Neural cell (in vitro differentiated cells): ENCODE measurements at regions not wholly inside any gene's neighbourhood (a gene's known extent, or its start where the extent isn't known, plus 50 kb on each side); places are given as distances from the start of the nearest gene placed in this dataset.
"Not testable (repeated sequence)": the region's sequence is repeated elsewhere in the genome, so short reads cannot be mapped to it uniquely, and the experiment has no call there.

Experiments used
- H2AFZ ChIP-seq: fragments of 200-600, 300-800 bp; sonication (generic), shearing (Covaris generic); 2 replicates; pipeline ENCODE4 v1.6.0; 2014; ENCODE audit warnings: low read depth, mild to moderate bottlenecking, antibody characterized with exemption, low read length, moderate library complexity
- H3F3A ChIP-seq: fragments of 200-600 bp; shearing (Covaris generic); 2 replicates; pipeline ENCODE4 v1.6.1; 2016; ENCODE audit warnings: mild to moderate bottlenecking, moderate library complexity, mixed read lengths, antibody characterized with exemption, low read length; ENCODE audit not compliant: insufficient read depth, poor library complexity, severe bottlenecking
- H3K27ac ChIP-seq: fragments of 200-600, 300-800 bp; sonication (generic), shearing (Covaris generic); 2 replicates; pipeline ENCODE4 v1.5.1; 2014; ENCODE audit warnings: mild to moderate bottlenecking, low read length, moderate library complexity
- H3K27me3 ChIP-seq: fragments of 300-800, 200-600 bp; sonication (generic), shearing (Covaris generic); 2 replicates; pipeline ENCODE4 v1.6.0; 2014; ENCODE audit warnings: mild to moderate bottlenecking, low read depth, low read length, moderate library complexity; ENCODE audit not compliant: insufficient read depth
- H3K36me3 ChIP-seq: fragments of 300-800, 200-600 bp; sonication (generic), shearing (Covaris generic); 2 replicates; pipeline ENCODE4 v1.5.1; 2014; ENCODE audit warnings: mild to moderate bottlenecking, antibody characterized with exemption, low read length, moderate library complexity; ENCODE audit not compliant: insufficient read depth
- H3K4me2 ChIP-seq: fragments of 300-800, 200-600 bp; sonication (generic), shearing (Covaris generic); 2 replicates; pipeline ENCODE4 v1.6.0; 2014; ENCODE audit warnings: mild to moderate bottlenecking, low read length
- H3K4me3 ChIP-seq: fragments of 300-800, 200-600 bp; sonication (generic), shearing (Covaris generic); 2 replicates; pipeline ENCODE4 v1.5.1; 2014; ENCODE audit warnings: mild to moderate bottlenecking, low read length, moderate library complexity
- H3K79me2 ChIP-seq: fragments of 200-600 bp; shearing (Covaris generic); replicated peaks from 2 replicates; pipeline ENCODE4 v1.6.0; 2014; ENCODE audit warnings: mild to moderate bottlenecking, low read length, moderate library complexity; ENCODE audit not compliant: insufficient read depth
- H3K9ac ChIP-seq: fragments of 300-800, 200-600 bp; sonication (generic), shearing (Covaris generic); 2 replicates; pipeline ENCODE4 v1.6.1; 2016; ENCODE audit warnings: mild to moderate bottlenecking, low read length, mixed read lengths
- H3K9me2 ChIP-seq: fragments of 200-600 bp; shearing (Covaris generic); 2 replicates; pipeline ENCODE4 v1.6.1; 2016; ENCODE audit warnings: mild to moderate bottlenecking, low read length, mixed read lengths; ENCODE audit not compliant: insufficient read depth
- H3K9me3 ChIP-seq: fragments of 200-600, 300-800 bp; sonication (generic), shearing (Covaris generic); 2 replicates; pipeline ENCODE4 v1.6.1; 2016; ENCODE audit warnings: mild to moderate bottlenecking, mixed run types, low read length, moderate library complexity, mixed read lengths
- H4K20me1 ChIP-seq: fragments of 200-600 bp; shearing (Covaris generic); 2 replicates; pipeline ENCODE4 v1.6.1; 2016; ENCODE audit warnings: mild to moderate bottlenecking, mixed run types; ENCODE audit not compliant: insufficient read depth
- CTCF ChIP-seq: fragments of 450-650 bp; IDR thresholded peaks from 2 replicates; pipeline ENCODE4 v1.5.1; 2014; ENCODE audit warnings: antibody characterized with exemption, mild to moderate bottlenecking, moderate library complexity; ENCODE audit not compliant: poor library complexity, severe bottlenecking
- EP300 ChIP-seq: fragments of 450-650 bp; conservative IDR thresholded peaks from 2 replicates; pipeline ENCODE4 v1.6.1; 2014; ENCODE audit warnings: antibody characterized with exemption, mild to moderate bottlenecking, moderate library complexity; ENCODE audit not compliant: poor library complexity, severe bottlenecking
- EZH2 ChIP-seq: fragments of 200-600, 300-800 bp; shearing (Covaris generic), sonication (generic); IDR thresholded peaks from 2 replicates; pipeline ENCODE4 v1.6.1; 2014; ENCODE audit warnings: antibody characterized with exemption, low read length, borderline replicate concordance, mild to moderate bottlenecking; ENCODE audit not compliant: insufficient read depth, poor library complexity, severe bottlenecking
- MXI1 ChIP-seq: fragments of 450-650 bp; conservative IDR thresholded peaks from 2 replicates; pipeline ENCODE4 v1.6.1; 2014; ENCODE audit warnings: antibody characterized with exemption, mild to moderate bottlenecking; ENCODE audit not compliant: poor library complexity, severe bottlenecking
- POLR2AphosphoS5 ChIP-seq: IDR thresholded peaks from 2 replicates; pipeline ENCODE4 v1.6.1; 2012
- RAD21 ChIP-seq: fragments of 450-650 bp; conservative IDR thresholded peaks from 2 replicates; pipeline ENCODE4 v1.6.1; 2014; ENCODE audit warnings: antibody characterized with exemption, mild to moderate bottlenecking, moderate library complexity
- REST ChIP-seq: IDR thresholded peaks from 2 replicates; pipeline ENCODE4 v1.6.1; 2012; ENCODE audit warnings: borderline replicate concordance
- SMC3 ChIP-seq: fragments of 450-650 bp; conservative IDR thresholded peaks from 2 replicates; pipeline ENCODE4 v1.6.1; 2014; ENCODE audit warnings: antibody characterized with exemption, mild to moderate bottlenecking, moderate library complexity; ENCODE audit not compliant: poor library complexity
- TAF1 ChIP-seq: IDR thresholded peaks from 2 replicates; pipeline ENCODE4 v1.6.1; 2012; ENCODE audit warnings: low read depth

- Histone ChIP-seq H3K9me2 (no peaks in the 10 kb centered on the region), H3K79me2 (no peaks in the 10 kb centered on the region), H2AFZ (no peak overlapping the region), H3K9ac (no peak overlapping the region), H3K27me3 (no peaks in the 10 kb centered on the region), H4K20me1 (no peaks in the 10 kb centered on the region), H3K36me3 (no peaks in the 10 kb centered on the region), H3F3A (no peaks in the 10 kb centered on the region), H3K4me2 (no peak overlapping the region), H3K27ac (no peak overlapping the region), H3K9me3 (no peaks in the 10 kb centered on the region), H3K4me3 (no peak overlapping the region)
- TF ChIP-seq REST (no peak), TAF1 (no peak)
Measured at GRCh38 chr5:174937201-174938123, 213.1 kb downstream of the MSX2 start.

GRCh38 chr5:174935854-174936474, 211.6 kb downstream of the MSX2 start:
- Histone ChIP-seq H3K36me3 (no peaks in the 10 kb centered on the region), H3K4me2 (no peak overlapping the region), H4K20me1 (no peaks in the 10 kb centered on the region), H3K79me2 (no peaks in the 10 kb centered on the region), H3K27me3 (no peaks in the 10 kb centered on the region), H3K27ac (no peak overlapping the region), H3K9me3 (no peaks in the 10 kb centered on the region), H3K4me3 (no peak overlapping the region), H3K9ac (no peak overlapping the region), H3F3A (no peaks in the 10 kb centered on the region), H3K9me2 (no peaks in the 10 kb centered on the region), H2AFZ (no peak overlapping the region)
- TF ChIP-seq EZH2 (no peak), POLR2AphosphoS5 (no peak), REST (no peak), MXI1 (no peak), CTCF (peak; percentile 96), TAF1 (no peak), RAD21 (peak; percentile 97), EP300 (no peak), SMC3 (peak; percentile 95)

GRCh38 chr5:174931033-174931432, 206.7 kb downstream of the MSX2 start:
- not testable (repeated sequence) for H3K4me2 ChIP-seq, H3K4me3 ChIP-seq, H3K27ac ChIP-seq, H3K9ac ChIP-seq, H3K27me3 ChIP-seq, H3K36me3 ChIP-seq, H4K20me1 ChIP-seq, H2AFZ ChIP-seq, H3K9me3 ChIP-seq, H3F3A ChIP-seq, H3K9me2 ChIP-seq, H3K79me2 ChIP-seq
